ENCODE measurements at regions not wholly inside any gene's neighbourhood (a gene's known extent, or its start where the extent isn't known, plus 50 kb on each side); places are given as distances from the start of the nearest gene placed in this dataset.

GRCh38 chr6:872570-873125 lies 179.7 kb upstream of the EXOC2 start:
- Histone ChIP-seq H3K4me2 (no peak overlapping the region), H2AFZ (ENCODE audit: low read depth) (no peak overlapping the region), H4K20me1 (ENCODE audit: insufficient read depth) (no peaks in the 10 kb centered on the region), H3K79me2 (ENCODE audit: insufficient read depth) (no peaks in the 10 kb centered on the region), H3K4me1 (ENCODE audit: control insufficient read depth in 1 of 2, insufficient read depth in 2 of 2, low read depth in 1 of 2, low read length in 1 of 2) (no peaks in the 10 kb centered on the region), H3K9me3 (no peaks in the 10 kb centered on the region), H3F3A (replicated peaks; ENCODE audit: insufficient read depth) (no peaks in the 10 kb centered on the region), H3K9me2 (no peaks in the 10 kb centered on the region), H3K4me3 (ENCODE audit: low read depth in 2 of 2, low read length in 1 of 2) (no peak overlapping the region), H3K27ac (ENCODE audit: low read depth in 2 of 2, low read length in 1 of 2) (no peak overlapping the region), H3K9ac (no peak overlapping the region), H3K27me3 (ENCODE audit: insufficient read depth) (no peaks in the 10 kb centered on the region; the same call in 1 of the 2 replicates), H3K36me3 (replicated peaks in 1 of 2; ENCODE audit: control insufficient read depth in 1 of 2, insufficient read depth in 2 of 2, low read length in 1 of 2) (no peaks in the 10 kb centered on the region)
- TF ChIP-seq IRF3 (IDR thresholded peaks at IDR 0.05; ENCODE audit: low read depth, low read length) (no peak), SIN3A (IDR thresholded peaks at IDR 0.05; ENCODE audit: borderline replicate concordance, low read depth, low read length) (no peak), RFX5 (IDR thresholded peaks at IDR 0.05; ENCODE audit: low read length) (no peak), ELF1 (IDR thresholded peaks at IDR 0.05) (no peak), CTCF (IDR thresholded peaks at IDR 0.05) (no peak), JUND (IDR thresholded peaks at IDR 0.05) (no peak), PBX3 (IDR thresholded peaks at IDR 0.05) (no peak), MXI1 (IDR thresholded peaks at IDR 0.05; ENCODE audit: low read depth, low read length) (no peak), FOSL2 (IDR thresholded peaks at IDR 0.05; ENCODE audit: borderline replicate concordance, low read depth) (no peak), TEAD4 (IDR thresholded peaks at IDR 0.05; ENCODE audit: borderline replicate concordance, insufficient read depth) (no peak), GATA2 (CRISPR knock-in tag; IDR thresholded peaks at IDR 0.05) (no peak), REST (IDR thresholded peaks at IDR 0.05; ENCODE audit: low read depth, low read length) (no peak), RCOR1 (IDR thresholded peaks at IDR 0.05; ENCODE audit: low read length) (no peak), TAF1 (IDR thresholded peaks at IDR 0.05; ENCODE audit: borderline replicate concordance, low read depth, low read length) (no peak), RAD21 (IDR thresholded peaks at IDR 0.05; ENCODE audit: low read length) (no peak), CHD2 (IDR thresholded peaks at IDR 0.05; ENCODE audit: low read length, partially characterized antibody) (no peak), SMC3 (IDR thresholded peaks at IDR 0.05; ENCODE audit: low read depth, low read length) (no peak), MAX (IDR thresholded peaks at IDR 0.05; ENCODE audit: low read depth) (no peak)
- TF ChIP-seq, protein P1, sequence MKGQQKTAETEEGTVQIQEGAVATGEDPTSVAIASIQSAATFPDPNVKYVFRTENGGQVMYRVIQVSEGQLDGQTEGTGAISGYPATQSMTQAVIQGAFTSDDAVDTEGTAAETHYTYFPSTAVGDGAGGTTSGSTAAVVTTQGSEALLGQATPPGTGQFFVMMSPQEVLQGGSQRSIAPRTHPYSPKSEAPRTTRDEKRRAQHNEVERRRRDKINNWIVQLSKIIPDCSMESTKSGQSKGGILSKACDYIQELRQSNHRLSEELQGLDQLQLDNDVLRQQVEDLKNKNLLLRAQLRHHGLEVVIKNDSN (IDR thresholded peaks at IDR 0.05; ENCODE audit: borderline replicate concordance, low read depth) = no peak
- TF ChIP-seq, protein P2, sequence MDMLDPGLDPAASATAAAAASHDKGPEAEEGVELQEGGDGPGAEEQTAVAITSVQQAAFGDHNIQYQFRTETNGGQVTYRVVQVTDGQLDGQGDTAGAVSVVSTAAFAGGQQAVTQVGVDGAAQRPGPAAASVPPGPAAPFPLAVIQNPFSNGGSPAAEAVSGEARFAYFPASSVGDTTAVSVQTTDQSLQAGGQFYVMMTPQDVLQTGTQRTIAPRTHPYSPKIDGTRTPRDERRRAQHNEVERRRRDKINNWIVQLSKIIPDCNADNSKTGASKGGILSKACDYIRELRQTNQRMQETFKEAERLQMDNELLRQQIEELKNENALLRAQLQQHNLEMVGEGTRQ (IDR thresholded peaks at IDR 0.05; ENCODE audit: borderline replicate concordance, low read depth, low read length) = no peak
- ChIA-PET POLR2A (no interaction called here), CTCF (no interaction called here)
- no peak for DNase-seq
- 2% methylated on average over 10 of the region's 10 CpGs for WGBS (ENCODE audit: low lambda C conversion rate)

Data from SK-N-SH (cell line).